WTC11 (cell line): ENCODE measurements at regions not wholly inside any gene's neighbourhood (a gene's known extent, or its start where the extent isn't known, plus 50 kb on each side); places are given as distances from the start of the nearest gene placed in this dataset.

Experiments
- ATAC-seq: fragments of 200-7000 bp; cut with Tn5 transposase; 2 replicates; pipeline ENCODE4 v1.10.0; 2021; ENCODE audit warnings: mild to moderate bottlenecking, moderate library complexity
- CTCF ChIA-PET: fragments of 300-600 bp; sonication (Branson Sonifier 250); formaldehyde crosslinking; loops from one replicate; lab custom pipeline; 2021; ENCODE audit warnings: antibody characterized with exemption; lab: Charles Lee
- POLR2A ChIA-PET: fragments of 350-600 bp; sonication (Branson Sonifier 250); formaldehyde crosslinking; loops from one replicate; lab custom pipeline; 2021; ENCODE audit warnings: antibody characterized with exemption; lab: Charles Lee
- DNase-seq: peaks from one replicate; pipeline ENCODE4 v3.0.0; 2021; ENCODE audit warnings: low spot score
- H3K27ac Mint-ChIP-seq: 2 replicates; pipeline ENCODE4 v1.8.0; 2021; ENCODE audit warnings: mixed read lengths
- H3K27me3 Mint-ChIP-seq: 2 replicates; pipeline ENCODE4 v1.8.0; 2021; ENCODE audit warnings: low read depth, mild to moderate bottlenecking, moderate library complexity, mixed read lengths
- H3K36me3 Mint-ChIP-seq: 2 replicates; pipeline ENCODE4 v1.8.0; 2021; ENCODE audit warnings: mixed read lengths
- H3K4me1 Mint-ChIP-seq: 2 replicates; pipeline ENCODE4 v1.8.0; 2022; ENCODE audit warnings: mixed read lengths
- H3K4me3 Mint-ChIP-seq: 2 replicates; pipeline ENCODE4 v1.8.0; 2021; ENCODE audit warnings: mild to moderate bottlenecking, moderate library complexity, mixed read lengths
- H3K9me3 Mint-ChIP-seq: 2 replicates; pipeline ENCODE4 v1.8.0; 2021; ENCODE audit warnings: mixed read lengths
- AFF4 ChIP-seq: sonication (generic); formaldehyde crosslinking; IDR thresholded peaks from 2 replicates; pipeline ENCODE4 v1.8.1; 2023; ENCODE audit warnings: mild to moderate bottlenecking, missing genetic modification reagents, borderline replicate concordance
- ATF1 ChIP-seq: sonication (generic); formaldehyde crosslinking; IDR thresholded peaks from 2 replicates; pipeline ENCODE4 v1.8.1; 2023; ENCODE audit warnings: mild to moderate bottlenecking, moderate library complexity, missing genetic modification reagents
- ATF6 ChIP-seq: sonication (generic); formaldehyde crosslinking; IDR thresholded peaks from 2 replicates; pipeline ENCODE4 v1.8.1; 2023; ENCODE audit warnings: mild to moderate bottlenecking, missing genetic modification reagents
- CREM ChIP-seq: sonication (generic); formaldehyde crosslinking; IDR thresholded peaks from 2 replicates; pipeline ENCODE4 v1.8.1; 2022; ENCODE audit warnings: mild to moderate bottlenecking, missing genetic modification reagents, moderate library complexity
- CTCF ChIP-seq: fragments of 200-600 bp; IDR thresholded peaks from 2 replicates; pipeline ENCODE4 v1.8.0; 2022; ENCODE audit warnings: antibody characterized with exemption
- ELF4 ChIP-seq: sonication (generic); formaldehyde crosslinking; IDR thresholded peaks from 2 replicates; pipeline ENCODE4 v1.8.1; 2022; ENCODE audit warnings: low read depth, mild to moderate bottlenecking, moderate library complexity, missing genetic modification reagents
- ESRRA ChIP-seq: sonication (generic); formaldehyde crosslinking; IDR thresholded peaks from 2 replicates; pipeline ENCODE4 v1.8.1; 2022; ENCODE audit warnings: mild to moderate bottlenecking, missing genetic modification reagents, borderline replicate concordance
- FOXK1 ChIP-seq: sonication (generic); formaldehyde crosslinking; IDR thresholded peaks from 2 replicates; pipeline ENCODE4 v1.8.0; 2022; ENCODE audit warnings: mild to moderate bottlenecking, moderate library complexity, missing genetic modification reagents
- FOXP1 ChIP-seq: sonication (generic); formaldehyde crosslinking; IDR thresholded peaks from 2 replicates; pipeline ENCODE4 v1.8.0; 2022; ENCODE audit warnings: missing genetic modification reagents, mild to moderate bottlenecking, moderate library complexity, borderline replicate concordance
- GABPB1 ChIP-seq: sonication (generic); formaldehyde crosslinking; IDR thresholded peaks from 2 replicates; pipeline ENCODE4 v1.8.1; 2023; ENCODE audit warnings: mild to moderate bottlenecking, missing genetic modification reagents
- IRF1 ChIP-seq: sonication (generic); formaldehyde crosslinking; IDR thresholded peaks from 2 replicates; pipeline ENCODE4 v1.8.0; 2023; ENCODE audit warnings: missing genetic modification reagents
- JAZF1 ChIP-seq: fragments of 250-450 bp; sonication (Bioruptor Pico); IDR thresholded peaks from 2 replicates; pipeline ENCODE4 v1.9.0; 2021; ENCODE audit warnings: moderate library complexity, mild to moderate bottlenecking, inconsistent platforms
- KAT7 ChIP-seq: sonication (generic); formaldehyde crosslinking; IDR thresholded peaks from 2 replicates; pipeline ENCODE4 v1.8.1; 2023; ENCODE audit warnings: missing genetic modification reagents, mild to moderate bottlenecking, borderline replicate concordance
- MAX ChIP-seq: sonication (generic); formaldehyde crosslinking; IDR thresholded peaks from 2 replicates; pipeline ENCODE4 v1.8.0; 2022; ENCODE audit warnings: mild to moderate bottlenecking, missing genetic modification reagents
- NFE2L1 ChIP-seq: sonication (generic); formaldehyde crosslinking; IDR thresholded peaks from 2 replicates; pipeline ENCODE4 v1.8.1; 2023; ENCODE audit warnings: missing genetic modification reagents
- RELA ChIP-seq: sonication (generic); formaldehyde crosslinking; IDR thresholded peaks from 2 replicates; pipeline ENCODE4 v1.8.1; 2022; ENCODE audit warnings: missing genetic modification reagents, mild to moderate bottlenecking, borderline replicate concordance
- SMAD3 ChIP-seq: sonication (generic); formaldehyde crosslinking; IDR thresholded peaks from 2 replicates; pipeline ENCODE4 v1.8.0; 2022; ENCODE audit warnings: missing genetic modification reagents, mild to moderate bottlenecking, borderline replicate concordance
- SMAD4 ChIP-seq: sonication (generic); formaldehyde crosslinking; IDR thresholded peaks from 2 replicates; pipeline ENCODE4 v1.8.0; 2022; ENCODE audit warnings: mild to moderate bottlenecking, missing genetic modification reagents
- USF1 ChIP-seq: sonication (generic); formaldehyde crosslinking; IDR thresholded peaks from 2 replicates; pipeline ENCODE4 v1.8.0; 2022; ENCODE audit warnings: mild to moderate bottlenecking, missing genetic modification reagents
- ZBTB43 ChIP-seq: sonication (generic); formaldehyde crosslinking; IDR thresholded peaks from 2 replicates; pipeline ENCODE4 v1.8.1; 2023; ENCODE audit warnings: mild to moderate bottlenecking, missing genetic modification reagents
- ZNF121 ChIP-seq: sonication (generic); formaldehyde crosslinking; IDR thresholded peaks from 2 replicates; pipeline ENCODE4 v1.8.0; 2023; ENCODE audit warnings: missing genetic modification reagents
- ZNF138 ChIP-seq: sonication (generic); formaldehyde crosslinking; conservative IDR thresholded peaks from 2 replicates; pipeline ENCODE4 v1.8.1; 2022; ENCODE audit warnings: mild to moderate bottlenecking, moderate library complexity, missing genetic modification reagents
- ZNF281 ChIP-seq: sonication (generic); formaldehyde crosslinking; IDR thresholded peaks from 2 replicates; pipeline ENCODE4 v1.8.0; 2023; ENCODE audit warnings: mild to moderate bottlenecking, missing genetic modification reagents

- H3K27ac Mint-ChIP-seq = no peak overlapping the region
- CTCF ChIA-PET = no interaction called here
- TF ChIP-seq ATF6 (CRISPR knock-in tag) (no peak), FOXP1 (no peak), AFF4 (no peak), IRF1 (CRISPR knock-in tag) (no peak), RELA (no peak), FOXK1 (CRISPR knock-in tag) (no peak), CREM (CRISPR knock-in tag) (no peak), ZNF121 (no peak), ZBTB43 (CRISPR knock-in tag) (no peak), SMAD4 (CRISPR knock-in tag) (no peak), ELF4 (CRISPR knock-in tag) (no peak), JAZF1 (no peak), NFE2L1 (CRISPR knock-in tag) (no peak), SMAD3 (no peak), ZNF138 (CRISPR knock-in tag) (no peak), KAT7 (CRISPR knock-in tag) (no peak), MAX (CRISPR knock-in tag) (no peak)
- TF ChIP-seq, all 79 proteins: peak for 0
- H3K9me3 Mint-ChIP-seq = peaks cover 9% of the 10 kb centered on the region
- POLR2A ChIA-PET = no interaction called here
- no peak for DNase-seq
- H3K27me3 Mint-ChIP-seq = no peaks in the 10 kb centered on the region
- ATAC-seq = no peak
- H3K36me3 Mint-ChIP-seq = no peaks in the 10 kb centered on the region
- no peaks in the 10 kb centered on the region for H3K4me1 Mint-ChIP-seq
- no peak overlapping the region for H3K4me3 Mint-ChIP-seq
Observed at GRCh38 chr9:107102011-107102410, 181.1 kb upstream of the RAD23B start.

GRCh38 chr9:107103621-107104020, 179.5 kb upstream of the RAD23B start:
- DNase-seq = no peak
- ChIA-PET POLR2A (interaction anchor here (0.7 kb wide), 1 partner anchor 234 kb away, joined by 4 read pairs; no protein-coding TSS in a partner anchor), CTCF (no interaction called here)
- Mint-ChIP-seq H3K27ac (no peak overlapping the region), H3K9me3 (peaks cover 9% of the 10 kb centered on the region), H3K27me3 (no peaks in the 10 kb centered on the region), H3K4me3 (no peak overlapping the region), H3K36me3 (no peaks in the 10 kb centered on the region), H3K4me1 (no peaks in the 10 kb centered on the region)
- no peak for ATAC-seq
- TF ChIP-seq USF1 (CRISPR knock-in tag) (no peak), ZNF281 (CRISPR knock-in tag) (no peak), GABPB1 (CRISPR knock-in tag) (no peak), ATF1 (CRISPR knock-in tag) (no peak), ZNF121 (no peak), FOXP1 (no peak), ESRRA (CRISPR knock-in tag) (no peak), CTCF (no peak)
